ENCODE measurements at regions not wholly inside any gene's neighbourhood (a gene's known extent, or its start where the extent isn't known, plus 50 kb on each side); places are given as distances from the start of the nearest gene placed in this dataset.

DNA sequence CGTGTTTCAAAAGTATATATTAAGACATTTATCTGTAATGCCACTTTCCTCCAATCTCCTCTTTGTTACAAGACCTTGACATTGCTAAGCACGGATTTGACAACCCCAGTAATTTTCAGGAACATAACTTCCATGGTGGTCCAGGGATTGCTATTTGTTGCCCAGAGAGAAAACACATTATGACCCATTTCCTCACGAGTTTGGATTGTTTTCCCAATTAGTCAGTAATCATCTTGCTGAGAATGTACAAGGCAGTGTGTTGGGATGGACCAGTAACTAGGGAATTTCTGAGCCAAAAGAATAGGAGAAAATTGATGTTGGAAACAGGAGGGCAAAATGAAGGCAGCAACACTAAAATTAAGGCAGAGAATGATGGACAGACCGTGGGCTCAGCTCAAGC is 574.1 kb downstream of the EBF1 start:
- POLR2A ChIA-PET = no interaction called here
- H3K4me3 Mint-ChIP-seq (ENCODE audit: unreplicated experiment) = no peak overlapping the region
- H3K27me3 Mint-ChIP-seq (ENCODE audit: insufficient read depth, unreplicated experiment) = no peaks in the 10 kb centered on the region
- BruUV-seq (replicated peaks) = no TSS peak
- H3K27ac Mint-ChIP-seq (ENCODE audit: low read depth, unreplicated experiment) = no peak overlapping the region
- peaks cover 6% of the 10 kb centered on the region for H3K36me3 Mint-ChIP-seq (ENCODE audit: insufficient read depth, unreplicated experiment)
- no peak for DNase-seq (ENCODE audit: unreplicated experiment)
- CTCF ChIA-PET = no interaction called here
- peaks cover 9% of the 10 kb centered on the region for H3K4me1 Mint-ChIP-seq (ENCODE audit: insufficient read depth, unreplicated experiment)
- no peak for TF ChIP-seq CTCF (IDR thresholded peaks at IDR 0.05; ENCODE audit: unreplicated experiment)
- H3K9me3 Mint-ChIP-seq (ENCODE audit: unreplicated experiment) = no peaks in the 10 kb centered on the region
- intact Hi-C loops (cut with micrococcal nuclease) = no loop called here

DNA sequence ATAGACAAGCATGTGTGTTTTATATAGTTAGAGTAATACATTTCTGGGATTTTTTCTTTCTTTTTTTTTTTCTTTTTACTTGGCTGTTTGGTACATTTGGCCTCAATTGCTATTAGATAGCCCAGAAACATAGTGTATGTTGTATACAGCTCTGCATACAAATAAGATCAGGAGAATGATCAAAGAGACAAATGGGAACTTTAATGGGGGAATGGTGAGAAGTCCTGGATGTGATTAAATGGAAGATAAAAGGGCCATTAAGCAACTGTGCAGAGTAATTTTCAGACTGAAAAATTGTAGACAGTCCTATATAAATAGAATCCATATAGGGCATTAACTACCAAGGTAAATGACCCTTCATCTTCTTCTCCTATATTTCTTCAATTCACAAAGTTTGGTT is 575.6 kb downstream of the EBF1 start:
- H3K4me1 Mint-ChIP-seq (ENCODE audit: insufficient read depth, unreplicated experiment) = peaks cover 9% of the 10 kb centered on the region
- no TSS peak for BruUV-seq (replicated peaks)

DNA sequence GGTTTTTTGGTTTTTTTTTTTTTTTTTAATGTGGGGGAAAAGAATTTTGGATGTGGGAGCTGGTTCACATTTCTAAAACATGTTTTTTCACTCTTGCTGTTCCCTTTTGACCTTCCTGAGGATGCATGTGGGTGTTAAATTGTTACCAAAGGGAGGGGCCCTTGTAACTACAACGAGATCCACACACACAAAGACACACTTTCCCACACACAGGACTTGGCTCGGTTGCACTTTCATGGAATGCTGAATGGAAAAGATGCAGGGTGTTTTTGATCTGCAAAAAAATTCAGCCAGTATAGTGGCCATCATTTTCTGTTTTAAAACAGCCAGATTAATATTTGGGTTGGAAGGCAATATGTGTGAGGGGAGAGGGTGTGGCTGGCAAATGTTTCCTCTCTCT is 576.9 kb downstream of the EBF1 start:
- Mint-ChIP-seq H3K27ac (ENCODE audit: low read depth, unreplicated experiment) (no peak overlapping the region), H3K4me3 (ENCODE audit: unreplicated experiment) (no peak overlapping the region)
- BruUV-seq (replicated peaks) = no TSS peak

More for the DNA sequence above, 575.6 kb downstream of the EBF1 start:
- intact Hi-C loops (cut with micrococcal nuclease) = loop anchor here (5.0 kb wide), 1 partner anchor 137 kb away; no protein-coding TSS in a partner anchor
- no peak for TF ChIP-seq CTCF (IDR thresholded peaks at IDR 0.05; ENCODE audit: unreplicated experiment)
- no peaks in the 10 kb centered on the region for H3K27me3 Mint-ChIP-seq (ENCODE audit: insufficient read depth, unreplicated experiment)
- ChIA-PET CTCF (interaction anchor here (0.6 to 1.3 kb wide), 2 partner anchors 24 to 190 kb away, joined by 3 read pairs; no protein-coding TSS in a partner anchor), POLR2A (interaction anchor here (0.7 to 0.8 kb wide), 2 partner anchors 10 to 355 kb away, joined by 3 read pairs; no protein-coding TSS in a partner anchor)
- no peak overlapping the region for H3K27ac Mint-ChIP-seq (ENCODE audit: low read depth, unreplicated experiment)
- H3K36me3 Mint-ChIP-seq (ENCODE audit: insufficient read depth, unreplicated experiment) = peaks cover 6% of the 10 kb centered on the region
- H3K9me3 Mint-ChIP-seq (ENCODE audit: unreplicated experiment) = no peaks in the 10 kb centered on the region
- no peak overlapping the region for H3K4me3 Mint-ChIP-seq (ENCODE audit: unreplicated experiment)
- DNase-seq (ENCODE audit: unreplicated experiment) = no peak

GRCh38 chr5:158521995-158522394 is 577.7 kb downstream of the EBF1 start:
- ChIA-PET CTCF (interaction anchor here (0.6 to 0.8 kb wide), 6 partner anchors 14 to 663 kb away, joined by 3 to 4 read pairs (median 3); no protein-coding TSS in a partner anchor), POLR2A (interaction anchor here (0.6 to 1.6 kb wide), 5 partner anchors 10 to 33 kb away, joined by 3 to 5 read pairs (median 3); no protein-coding TSS in a partner anchor)
- DNase-seq (ENCODE audit: unreplicated experiment) = peak; percentile 73
- peak overlapping the region; percentile 6 for H3K27ac Mint-ChIP-seq (ENCODE audit: low read depth, unreplicated experiment)
- no peaks in the 10 kb centered on the region for H3K9me3 Mint-ChIP-seq (ENCODE audit: unreplicated experiment)
- BruUV-seq (replicated peaks) = no TSS peak
- TF ChIP-seq CTCF (IDR thresholded peaks at IDR 0.05; ENCODE audit: unreplicated experiment) = no peak
- intact Hi-C loops (cut with micrococcal nuclease) = loop anchor here (5.0 kb wide), 1 partner anchor 135 kb away; no protein-coding TSS in a partner anchor
- H3K4me1 Mint-ChIP-seq (ENCODE audit: insufficient read depth, unreplicated experiment) = peaks cover 9% of the 10 kb centered on the region
- H3K4me3 Mint-ChIP-seq (ENCODE audit: unreplicated experiment) = no peak overlapping the region
- H3K36me3 Mint-ChIP-seq (ENCODE audit: insufficient read depth, unreplicated experiment) = peaks cover 6% of the 10 kb centered on the region
- H3K27me3 Mint-ChIP-seq (ENCODE audit: insufficient read depth, unreplicated experiment) = no peaks in the 10 kb centered on the region

More for the DNA sequence above, 576.9 kb downstream of the EBF1 start:
- no peaks in the 10 kb centered on the region for H3K27me3 Mint-ChIP-seq (ENCODE audit: insufficient read depth, unreplicated experiment)
- ChIA-PET CTCF (no interaction called here), POLR2A (no interaction called here)
- H3K4me1 Mint-ChIP-seq (ENCODE audit: insufficient read depth, unreplicated experiment) = peaks cover 9% of the 10 kb centered on the region
- peaks cover 6% of the 10 kb centered on the region for H3K36me3 Mint-ChIP-seq (ENCODE audit: insufficient read depth, unreplicated experiment)
- H3K9me3 Mint-ChIP-seq (ENCODE audit: unreplicated experiment) = no peaks in the 10 kb centered on the region
- TF ChIP-seq CTCF (IDR thresholded peaks at IDR 0.05; ENCODE audit: unreplicated experiment) = no peak
- intact Hi-C loops (cut with micrococcal nuclease) = loop anchor here (5.0 kb wide), 1 partner anchor 135 kb away; no protein-coding TSS in a partner anchor
- peak; percentile 8 for DNase-seq (ENCODE audit: unreplicated experiment)
